Pulmonary artery endothelial cell (primary cell): ENCODE measurements at regions not wholly inside any gene's neighbourhood (a gene's known extent, or its start where the extent isn't known, plus 50 kb on each side); places are given as distances from the start of the nearest gene placed in this dataset.

Source experiments
- DNase-seq: peaks from one replicate; pipeline ENCODE4 v3.0.0-alpha.2; 2011; ENCODE audit warnings: low read depth, low spot score

DNA sequence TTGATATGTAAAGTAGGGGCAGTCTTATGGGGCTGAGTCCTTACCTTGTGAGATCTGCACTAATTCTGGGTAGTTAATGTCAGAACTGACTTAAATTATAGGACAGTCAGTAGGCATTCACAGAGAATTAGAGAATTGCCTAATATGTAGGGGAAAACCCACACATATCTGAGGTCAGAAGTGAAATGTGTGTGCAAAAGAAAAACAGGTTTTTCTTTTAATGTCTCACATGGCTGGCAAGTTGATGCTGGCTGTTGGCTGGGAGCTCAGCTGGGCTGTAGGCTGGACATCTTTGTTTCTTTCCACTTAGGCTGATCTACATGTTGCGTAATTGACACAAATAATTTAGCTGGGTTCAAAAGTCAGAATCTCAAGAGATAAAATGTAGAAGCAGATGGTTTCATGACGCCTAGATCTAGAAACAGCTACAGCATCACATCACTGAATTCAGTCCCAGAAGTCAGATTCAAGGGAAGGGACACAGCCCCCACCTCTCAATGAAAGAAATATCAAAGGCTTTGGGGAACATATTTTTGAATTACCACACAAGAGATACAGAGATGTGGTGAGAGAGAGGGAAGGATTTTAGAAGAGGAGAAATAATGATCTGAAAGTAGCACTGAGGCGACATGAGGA lies 98.9 kb downstream of the TNFSF18 start:
- DNase-seq = no peak

GRCh38 chr1:172952516-172952915 lies 98.2 kb downstream of the TNFSF18 start:
- DNase-seq = no peak

GRCh38 chr1:172954476-172955150 lies 96.1 kb downstream of the TNFSF18 start:
- no peak for DNase-seq

DNA sequence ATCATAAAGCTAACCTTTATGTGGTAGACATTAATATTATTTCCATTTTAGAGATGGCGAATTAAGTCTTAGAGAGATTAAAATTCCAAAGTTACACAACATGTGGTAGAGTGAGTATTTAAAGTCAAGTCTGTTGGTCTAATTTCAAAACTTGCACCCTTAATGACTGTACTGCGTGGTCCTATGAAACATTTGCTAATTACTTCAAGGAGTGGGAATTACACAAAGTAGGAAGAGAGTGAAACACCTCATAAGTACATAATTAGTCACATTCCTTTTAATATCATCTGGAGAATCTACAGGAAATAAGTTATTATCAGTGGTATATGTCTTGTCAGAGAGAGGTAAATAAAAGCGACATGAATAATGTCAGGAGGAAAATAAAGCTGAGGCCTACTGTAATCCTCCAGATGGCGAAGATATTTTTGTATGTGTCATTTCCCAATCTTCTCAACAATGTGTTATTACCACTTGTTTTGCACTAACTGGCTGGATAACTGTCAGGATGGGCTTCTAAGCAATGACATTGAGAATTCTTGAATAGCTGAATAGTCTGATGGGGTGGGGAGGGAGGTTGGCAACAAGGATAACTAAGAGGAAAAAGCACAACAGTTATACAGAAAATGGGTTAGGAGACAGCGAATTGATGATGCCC lies 95.5 kb downstream of the TNFSF18 start:
- peak; percentile 82 for DNase-seq

DNA sequence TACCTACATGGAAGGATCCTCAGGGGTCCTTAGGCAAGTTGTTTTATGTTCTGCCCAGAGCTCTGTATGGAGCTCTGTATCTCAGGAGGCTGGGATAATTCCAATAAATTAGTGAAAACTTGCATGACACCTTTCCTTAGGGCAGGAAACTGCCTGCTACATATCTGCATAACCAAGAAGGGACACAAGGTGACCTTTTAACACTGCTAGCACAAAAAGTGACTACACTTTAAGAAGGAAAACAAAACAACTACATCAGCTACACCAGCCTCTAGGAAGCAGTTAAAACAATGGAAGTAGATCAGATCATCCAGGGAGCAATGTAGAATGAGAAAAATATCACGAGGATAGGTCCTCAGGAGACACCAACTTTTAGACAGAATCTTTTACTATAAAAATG lies 93.9 kb downstream of the TNFSF18 start:
- DNase-seq = no peak

GRCh38 chr1:172957491-172957890 lies 93.2 kb downstream of the TNFSF18 start:
- DNase-seq = no peak

- no peak for DNase-seq
Measured at GRCh38 chr1:172959571-172959970, 91.2 kb downstream of the TNFSF18 start.

DNA sequence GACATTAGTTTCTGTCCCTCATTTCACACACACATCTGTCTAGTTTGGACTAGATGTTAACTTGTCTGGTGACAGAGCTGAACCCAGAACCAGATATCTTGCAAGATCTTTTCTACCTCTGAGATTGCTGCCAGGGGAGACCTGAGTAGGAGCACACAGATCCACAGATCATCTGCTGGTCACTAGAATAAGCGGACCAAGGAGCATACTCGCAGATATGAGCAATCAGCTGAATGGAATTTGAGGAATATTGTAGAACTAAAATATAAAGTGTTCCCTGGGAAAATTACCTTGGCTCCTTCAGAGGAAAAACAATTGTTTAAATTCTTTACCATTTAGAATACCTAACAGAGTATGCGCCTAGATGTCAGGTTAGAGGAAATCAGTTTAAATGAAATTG lies 90.7 kb downstream of the TNFSF18 start:
- DNase-seq = no peak

- no peak for DNase-seq
Measured at GRCh38 chr1:172960454-172961208, 90.1 kb downstream of the TNFSF18 start.

- DNase-seq = no peak
Measured at GRCh38 chr1:172964864-172965263, 85.9 kb downstream of the TNFSF18 start.

DNA sequence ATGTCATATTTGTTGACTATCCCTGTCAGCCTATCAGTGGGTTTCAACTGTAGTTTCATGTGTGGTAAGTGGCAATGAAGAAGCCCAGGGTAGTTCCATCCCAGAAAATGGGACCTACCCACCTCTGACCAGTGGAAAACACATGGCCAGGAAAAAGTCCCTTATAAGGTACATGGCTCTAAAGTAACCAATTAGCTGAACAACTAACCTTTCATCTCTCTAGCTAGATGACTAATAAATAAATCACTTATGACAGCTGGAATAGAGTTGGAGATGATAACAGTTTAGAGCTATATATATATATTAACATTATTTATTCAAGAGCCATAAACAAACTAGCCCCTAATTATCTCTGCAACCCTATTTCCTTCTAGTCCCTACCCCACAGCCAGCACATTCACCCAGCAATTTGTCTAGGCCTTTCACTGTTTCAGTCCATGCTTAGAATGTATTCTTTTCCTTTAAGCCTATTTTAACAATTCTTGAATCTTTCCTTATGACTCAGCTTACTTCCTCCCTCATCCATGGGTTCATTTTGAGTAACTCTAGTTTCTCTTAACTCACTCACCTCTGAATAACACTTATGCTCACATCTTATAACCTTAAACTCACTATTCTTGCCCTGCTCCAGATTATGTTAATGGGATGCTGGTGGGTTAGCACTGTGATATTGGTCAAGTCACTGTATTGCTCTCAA lies 83.7 kb downstream of the TNFSF18 start:
- no peak for DNase-seq

DNA sequence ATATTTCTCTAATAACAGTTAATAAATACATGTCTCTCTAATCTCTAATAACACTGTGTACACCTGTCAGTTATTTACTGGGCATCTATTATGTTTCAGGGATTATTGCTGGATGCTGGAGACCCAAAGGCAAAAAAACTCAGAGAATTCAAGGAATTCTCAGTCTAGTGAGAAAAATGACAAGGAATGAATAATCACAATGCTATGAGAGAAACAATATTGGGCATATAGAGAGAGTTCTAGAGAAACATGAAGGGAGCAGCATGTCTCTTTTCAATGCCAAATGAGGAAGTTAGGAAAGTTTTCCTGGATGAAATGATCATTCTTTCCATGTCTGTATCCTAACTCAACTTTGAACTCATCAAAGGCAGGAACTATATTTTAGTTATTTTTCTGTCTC lies 82.8 kb downstream of the TNFSF18 start:
- DNase-seq = no peak

- no peak for DNase-seq
Measured at GRCh38 chr1:172969611-172970010, 81.1 kb downstream of the TNFSF18 start.

- no peak for DNase-seq
Measured at GRCh38 chr1:172970186-172970585, 80.6 kb downstream of the TNFSF18 start.

GRCh38 chr1:172971241-172971640 lies 79.5 kb downstream of the TNFSF18 start:
- DNase-seq = no peak

GRCh38 chr1:172972258-172972657 lies 78.5 kb downstream of the TNFSF18 start:
- no peak for DNase-seq

DNA sequence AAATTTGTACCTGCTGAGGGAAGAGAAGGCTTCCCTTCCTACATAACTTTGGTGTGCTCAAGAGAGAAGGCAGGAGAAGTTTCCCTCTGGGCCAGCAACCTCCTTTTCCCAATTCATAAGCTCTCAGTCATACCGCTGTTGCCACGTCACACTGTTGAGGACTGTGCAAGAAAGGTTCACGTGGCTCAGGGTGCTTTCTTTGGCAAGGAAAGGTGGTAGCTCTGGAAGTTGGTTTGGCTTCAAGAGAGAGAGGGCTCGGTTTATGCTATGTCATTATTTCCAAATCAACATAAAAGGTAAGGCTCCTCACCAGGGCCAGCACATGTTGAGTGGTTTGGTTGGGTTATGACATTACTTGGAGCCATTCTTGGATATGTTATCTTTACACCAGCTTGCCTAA lies 77.3 kb downstream of the TNFSF18 start:
- DNase-seq = no peak

DNA sequence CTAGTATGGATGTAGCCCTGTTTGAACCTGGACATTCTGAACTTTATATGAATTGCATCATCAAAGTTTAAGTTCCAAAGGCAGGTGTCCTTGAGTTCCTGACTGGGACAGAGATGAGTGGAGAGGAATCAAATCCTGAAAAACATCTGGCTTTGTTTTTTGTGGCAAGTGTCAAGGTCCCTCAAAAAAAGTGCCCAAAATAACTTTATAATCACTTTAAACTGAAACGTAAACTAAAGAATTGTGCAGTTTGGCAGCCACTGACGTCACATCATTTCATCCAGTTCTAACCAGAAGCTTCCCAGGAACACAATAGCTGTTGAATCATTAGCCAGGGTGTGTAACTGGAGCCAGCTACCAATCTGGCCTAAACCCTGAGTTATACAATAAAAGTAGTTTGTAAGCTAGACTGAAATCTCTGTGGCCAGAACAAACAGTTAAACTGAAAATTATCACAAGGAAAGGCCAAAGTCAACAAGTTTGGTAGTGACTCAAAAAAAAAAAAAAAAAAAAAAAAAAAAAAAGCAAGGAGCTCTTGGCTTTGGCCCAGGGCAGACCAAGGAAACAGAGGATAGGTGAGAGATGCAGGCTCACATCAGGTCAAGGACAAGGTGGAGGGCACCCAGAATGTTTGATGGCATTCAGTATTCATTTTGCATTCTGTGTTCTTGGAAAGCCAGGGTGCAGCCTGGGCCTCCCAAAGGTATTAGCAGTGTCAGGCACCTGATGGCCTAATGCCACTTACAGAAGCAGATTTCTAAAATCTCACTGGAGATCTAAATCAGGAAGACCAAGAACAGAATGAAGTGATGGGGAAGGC lies 74.3 kb downstream of the TNFSF18 start:
- no peak for DNase-seq

DNA sequence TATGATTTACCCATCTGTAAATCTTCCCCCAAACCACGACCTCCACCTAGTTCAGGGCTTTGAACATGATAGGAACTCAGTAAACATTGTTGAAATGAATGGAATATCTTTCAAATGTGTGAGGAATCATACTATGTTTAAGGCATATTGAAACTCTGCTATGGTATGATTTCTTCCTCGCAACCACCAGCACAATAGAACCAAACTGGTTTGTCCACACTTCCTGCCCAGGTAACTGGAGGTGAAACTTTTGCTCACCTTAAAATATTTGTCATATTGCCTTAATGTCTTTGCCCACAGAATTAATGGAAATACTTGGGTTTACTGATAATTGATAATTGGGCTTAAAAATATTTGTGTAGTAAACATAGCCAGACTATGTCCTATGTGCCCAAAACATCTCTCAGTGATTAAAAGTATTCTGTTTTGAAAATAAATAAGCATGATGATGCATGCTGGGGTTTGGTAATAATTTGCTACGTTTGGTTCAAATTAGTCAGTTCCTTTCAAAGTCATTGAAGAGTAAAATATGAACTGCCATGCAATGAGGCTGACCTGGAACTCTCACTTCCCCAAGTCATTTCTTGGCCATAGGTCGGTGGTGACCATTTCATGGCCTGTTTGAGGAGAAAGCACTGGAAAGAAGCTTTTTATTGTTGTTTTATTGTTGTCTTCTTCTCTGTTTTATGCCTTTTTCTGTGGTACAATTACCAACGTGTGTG lies 73.3 kb downstream of the TNFSF18 start:
- no peak for DNase-seq

- DNase-seq = no peak
Measured at GRCh38 chr1:172978595-172978994, 72.1 kb downstream of the TNFSF18 start.
